HS-5 (cell line): ENCODE measurements at regions not wholly inside any gene's neighbourhood (a gene's known extent, or its start where the extent isn't known, plus 50 kb on each side); places are given as distances from the start of the nearest gene placed in this dataset.
"Not testable (repeated sequence)": the region's sequence is repeated elsewhere in the genome, so short reads cannot be mapped to it uniquely, and the experiment has no call there.

Experiments used
- DNase-seq: peaks from one replicate; pipeline ENCODE4 v3.0.0-alpha.2; 2012; ENCODE audit warnings: low read depth

- DNase-seq: no peak
These were observed 70.7 kb downstream of the CETN3 start for GRCh38 chr5:90338712-90339372.

- no peak for DNase-seq
These were observed 72.0 kb downstream of the CETN3 start for GRCh38 chr5:90337449-90338052.

DNA sequence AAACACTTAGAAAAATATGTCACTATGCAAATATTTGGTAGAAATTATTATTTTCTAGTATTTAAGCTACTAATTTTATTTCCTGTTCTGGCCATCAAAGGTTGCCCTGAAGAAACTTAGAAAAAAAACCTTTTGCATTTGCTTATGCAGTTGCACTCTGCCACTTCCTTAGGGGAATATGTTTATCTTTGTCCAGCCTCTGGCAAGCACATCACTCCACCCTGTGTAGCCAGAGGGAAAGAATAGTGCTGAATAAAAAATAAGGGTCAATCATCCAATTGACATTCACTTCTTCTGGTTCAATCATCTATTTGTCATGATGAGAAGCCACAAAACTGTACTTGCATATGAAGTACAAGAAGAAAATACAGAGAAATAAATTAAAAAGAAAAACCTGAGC lies 72.8 kb downstream of the CETN3 start:
- DNase-seq: no peak

- no peak for DNase-seq
These were observed 74.8 kb downstream of the CETN3 start for GRCh38 chr5:90334741-90335140.

DNA sequence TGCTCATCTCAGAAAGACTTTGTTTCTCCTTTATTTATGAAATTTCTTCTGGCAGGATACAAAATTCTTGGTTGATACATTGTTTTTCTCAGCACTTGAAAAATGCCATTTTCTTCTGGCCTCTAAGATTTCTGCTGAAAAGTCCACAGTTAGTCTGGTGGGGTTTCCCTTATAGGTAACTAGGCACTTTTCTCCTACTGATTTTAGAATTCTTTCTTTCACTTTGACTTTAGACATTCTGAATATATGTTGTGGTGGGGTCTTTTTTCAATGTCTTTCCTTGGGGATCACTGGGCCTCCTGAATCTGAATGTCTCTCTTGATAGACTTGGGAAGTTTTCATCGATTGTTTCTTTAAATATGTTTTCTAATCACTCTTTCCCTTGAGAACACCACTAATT lies 79.6 kb downstream of the CETN3 start:
- DNase-seq: no peak

GRCh38 chr5:90326995-90327394 lies 82.6 kb downstream of the CETN3 start:
- no peak for DNase-seq

DNA sequence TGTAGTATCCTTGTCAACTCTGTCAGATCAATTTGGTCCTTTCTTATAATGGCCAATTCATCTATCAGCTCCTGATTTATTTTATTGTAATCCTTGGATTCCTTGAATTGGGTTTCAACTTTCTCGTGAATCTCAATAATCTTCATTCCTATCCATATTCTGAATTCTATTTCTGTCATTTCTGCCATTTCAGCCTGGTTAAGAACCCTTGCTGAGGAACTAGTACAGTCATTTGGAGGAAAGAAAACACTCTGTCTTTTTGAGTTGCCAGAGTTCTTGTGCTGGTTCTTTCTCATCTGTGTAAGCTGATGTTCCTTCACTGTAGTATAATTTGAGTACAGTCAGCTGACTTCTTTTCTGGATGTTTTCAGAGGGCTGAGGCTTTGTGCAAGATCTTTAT lies 84.5 kb downstream of the CETN3 start:
- no peak for DNase-seq

- not testable (repeated sequence) for DNase-seq
These were observed 89.2 kb downstream of the CETN3 start for GRCh38 chr5:90320348-90320747.

DNA sequence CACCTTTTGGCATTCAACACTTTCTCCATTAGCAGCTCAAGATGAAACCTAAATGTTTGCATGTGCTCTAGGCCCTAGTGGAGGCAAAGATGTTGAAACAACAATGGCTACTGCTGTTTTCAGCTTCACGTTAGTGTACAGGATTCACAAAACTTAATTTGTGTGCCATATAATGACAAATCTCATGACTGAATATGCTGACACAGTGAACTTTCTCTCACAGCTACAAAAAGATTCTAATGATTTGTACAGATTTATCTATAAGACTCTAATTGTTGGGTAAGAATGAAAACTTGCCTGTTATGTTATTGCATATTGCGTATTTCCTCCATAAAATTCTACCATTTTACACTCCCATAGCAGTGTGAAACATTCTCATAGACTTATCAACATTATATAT lies 97.5 kb downstream of the CETN3 start:
- DNase-seq: no peak

GRCh38 chr5:90311401-90311800 lies 98.2 kb downstream of the CETN3 start:
- DNase-seq: no peak

DNA sequence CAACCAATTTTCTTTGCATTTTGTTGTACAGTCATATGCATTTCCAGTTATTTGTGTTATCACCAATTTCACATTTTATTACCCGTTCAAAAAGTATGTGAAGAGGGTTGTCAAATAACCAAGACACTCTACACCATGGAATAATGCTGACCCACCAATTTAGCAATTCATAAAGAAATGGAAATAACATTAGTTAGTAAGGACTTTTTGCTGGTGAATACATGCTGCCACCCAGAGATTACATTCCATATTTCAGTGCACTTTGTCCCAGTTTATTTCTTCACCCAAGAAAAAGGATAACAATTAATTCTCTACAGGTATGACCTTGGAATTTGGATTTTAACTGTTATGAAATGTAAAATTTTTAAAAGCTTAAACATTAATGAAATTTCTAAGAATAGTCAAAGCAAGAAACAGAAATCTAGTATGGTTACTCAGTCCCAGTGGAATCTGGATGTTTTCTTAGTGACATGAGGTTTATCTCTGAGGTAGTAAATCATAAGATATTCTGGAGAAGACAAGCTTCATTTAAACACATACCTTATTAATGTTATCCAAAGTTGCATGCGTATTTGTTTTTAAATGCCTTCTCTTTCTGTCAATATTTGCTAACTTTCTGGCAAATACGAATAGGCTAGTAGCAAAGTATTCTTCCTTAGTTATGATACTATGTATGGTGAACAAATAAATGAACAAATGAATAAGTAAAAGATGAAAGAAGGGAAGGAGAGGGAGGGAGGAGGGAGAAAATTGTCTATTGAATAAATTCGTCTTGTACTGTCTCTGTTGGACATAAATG lies 100.6 kb downstream of the CETN3 start:
- DNase-seq: no peak

GRCh38 chr5:90307782-90308181 lies 101.8 kb downstream of the CETN3 start:
- DNase-seq: no peak

DNA sequence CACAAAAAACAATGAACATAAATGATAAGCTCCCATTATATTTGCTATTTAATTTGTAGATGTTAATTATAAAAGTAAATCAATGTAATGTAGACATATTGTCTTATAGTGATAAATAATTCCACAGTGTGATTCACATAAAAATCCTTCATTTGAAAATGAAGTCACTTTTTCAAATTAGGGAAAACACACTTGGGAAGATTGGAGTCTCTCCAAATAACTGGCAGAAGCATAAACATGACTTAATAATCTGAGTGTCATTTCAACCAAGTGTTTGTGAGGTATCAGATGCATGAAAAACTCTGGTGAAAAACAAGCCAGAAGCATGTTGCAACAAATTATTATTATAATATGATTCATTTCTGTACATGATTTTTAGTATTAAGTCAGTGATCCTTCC lies 102.2 kb downstream of the CETN3 start:
- DNase-seq: no peak

DNA sequence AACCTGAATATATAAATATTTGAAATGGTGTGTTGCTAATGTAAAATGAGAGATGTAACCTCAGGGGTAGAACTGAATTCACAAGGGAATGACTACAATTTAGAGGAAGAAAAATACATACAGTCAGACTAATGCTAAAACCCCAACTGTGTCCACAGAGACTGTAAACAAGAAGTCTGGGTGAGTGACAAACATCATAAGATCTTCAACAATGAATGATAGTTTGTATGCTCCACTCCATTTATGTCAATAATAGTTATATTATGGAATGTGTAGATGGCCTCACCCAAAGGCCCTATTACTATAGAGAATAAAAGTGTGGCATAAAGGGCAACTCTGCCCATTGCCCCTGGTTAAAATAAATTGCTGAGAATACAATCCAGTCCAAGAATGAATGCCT lies 102.9 kb downstream of the CETN3 start:
- DNase-seq: no peak

GRCh38 chr5:90305041-90305720 lies 104.4 kb downstream of the CETN3 start:
- DNase-seq: no peak

DNA sequence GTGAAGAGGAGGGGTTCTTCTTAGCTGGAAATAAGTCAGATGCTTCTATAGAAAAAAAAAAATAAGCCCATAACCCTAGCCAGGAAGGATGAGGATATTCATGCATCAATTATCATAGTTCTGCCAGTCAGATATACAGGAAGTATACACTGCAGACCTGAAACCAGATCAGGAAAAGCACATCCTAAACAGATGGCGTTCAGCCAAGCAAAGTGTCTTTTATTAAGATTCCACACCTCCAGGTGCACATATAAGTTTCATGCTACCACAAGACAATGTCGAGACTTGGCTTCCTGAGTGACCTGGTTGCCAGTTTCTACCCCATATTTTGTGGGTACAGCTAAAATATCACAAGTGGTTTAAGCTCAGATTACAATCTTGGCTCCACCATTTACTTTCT lies 108.3 kb downstream of the CETN3 start:
- DNase-seq: no peak

DNA sequence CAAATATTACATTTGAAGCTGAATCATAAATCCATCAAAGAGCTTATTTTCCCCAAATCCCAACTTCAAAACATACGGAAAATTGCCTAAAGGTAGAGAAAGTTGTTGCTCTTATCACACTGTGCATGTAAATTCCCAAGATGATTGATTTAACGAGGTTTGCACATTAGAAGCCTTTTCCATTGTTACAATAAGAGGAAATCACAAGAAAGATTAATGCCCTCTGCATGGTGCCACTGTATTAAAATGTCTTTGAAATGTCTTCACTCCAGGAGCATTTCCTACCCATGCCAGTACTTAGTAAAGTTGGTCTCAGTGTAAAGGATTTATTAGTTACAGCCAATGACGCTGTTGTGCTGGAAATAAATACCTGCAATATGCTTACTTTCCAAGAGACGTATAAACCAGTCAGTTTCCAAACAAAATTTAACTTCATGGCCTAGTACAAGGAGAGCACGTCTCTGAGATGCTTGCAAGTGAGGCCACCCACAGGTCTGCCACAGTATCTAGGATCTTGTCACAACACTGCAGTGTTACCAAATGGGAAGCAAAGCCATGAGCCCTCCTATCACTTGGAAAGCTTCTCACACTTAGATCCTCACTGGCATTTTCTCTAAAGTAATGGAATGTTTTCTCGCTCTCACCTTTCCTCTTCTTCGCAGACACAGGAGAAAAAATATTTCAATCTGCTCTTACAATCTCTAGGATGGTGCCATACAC lies 112.4 kb downstream of the CETN3 start:
- no peak for DNase-seq

GRCh38 chr5:90294604-90295003 lies 115.0 kb downstream of the CETN3 start:
- DNase-seq: no peak

DNA sequence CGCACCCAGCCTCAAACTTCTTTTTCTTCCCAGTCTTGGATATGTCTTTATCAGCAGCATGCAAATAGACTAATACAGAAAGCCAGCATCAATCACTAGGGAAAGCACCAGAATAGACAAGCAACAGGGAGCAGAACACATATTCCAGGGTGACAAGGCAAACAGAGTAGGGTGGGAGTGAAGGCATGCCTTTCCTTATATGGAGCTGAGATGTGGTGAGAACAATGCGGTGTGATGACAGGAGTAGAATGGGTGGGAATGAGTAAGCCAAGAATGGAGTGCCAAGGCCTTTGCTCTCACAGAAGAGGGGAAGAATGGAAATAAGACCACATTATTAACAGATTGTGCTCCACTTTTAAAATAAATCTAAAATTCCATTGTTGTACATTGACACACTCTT lies 115.6 kb downstream of the CETN3 start:
- peak; percentile 3 for DNase-seq

GRCh38 chr5:90290648-90291047 lies 118.9 kb downstream of the CETN3 start:
- DNase-seq: no peak

DNA sequence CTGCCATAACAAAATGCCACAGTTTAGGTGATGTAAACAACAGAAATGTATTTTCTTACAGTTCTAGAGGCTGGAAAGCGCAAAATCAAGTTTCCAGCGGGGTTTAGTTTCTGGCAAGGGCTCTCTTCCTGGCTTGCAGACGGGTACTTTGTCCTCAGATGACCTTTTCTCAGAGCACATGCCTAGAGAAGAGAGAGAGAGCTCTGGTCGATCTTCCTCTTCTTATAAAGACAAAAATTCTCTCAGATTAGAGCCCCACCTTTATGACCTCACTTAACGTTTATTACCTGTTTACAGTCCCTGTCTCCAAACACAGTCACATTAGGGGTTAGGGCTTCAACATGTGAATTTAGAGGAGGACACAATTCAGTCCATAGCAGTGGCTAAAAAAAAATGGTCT lies 119.7 kb downstream of the CETN3 start:
- no peak for DNase-seq

DNA sequence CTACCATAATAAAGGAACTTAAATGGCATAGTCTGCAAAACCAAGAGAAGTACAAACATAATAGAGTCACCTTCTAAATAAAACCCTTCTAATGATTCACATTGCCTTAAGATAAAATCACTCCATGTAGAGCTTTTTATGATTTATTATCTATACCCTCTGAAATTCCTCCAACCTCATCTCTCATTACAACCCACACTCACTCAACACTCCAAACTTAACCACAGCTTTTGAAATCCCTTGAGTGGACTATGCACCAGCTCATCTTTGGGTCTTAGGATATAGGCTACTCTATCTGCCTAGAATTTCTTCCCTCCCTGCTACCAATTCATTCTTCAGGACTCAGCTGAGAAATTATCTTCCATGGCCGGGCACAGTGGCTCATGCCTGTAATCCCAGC lies 122.5 kb downstream of the CETN3 start:
- no peak for DNase-seq
